GM12892 (cell line): ENCODE measurements at regions not wholly inside any gene's neighbourhood (a gene's known extent, or its start where the extent isn't known, plus 50 kb on each side); places are given as distances from the start of the nearest gene placed in this dataset.

Experiments used
- POLR2A ChIP-seq: IDR thresholded peaks from 2 replicates; pipeline ENCODE4 v1.6.1; 2011; ENCODE audit warnings: low read depth, low read length, control low read depth
- TAF1 ChIP-seq: IDR thresholded peaks from 2 replicates; pipeline ENCODE4 v1.6.1; 2011; ENCODE audit warnings: low read depth, mild to moderate bottlenecking, control low read depth, low read length, borderline replicate concordance

GRCh38 chr2:118689033-118689432 is 158.4 kb downstream of the EN1 start:
- no peak for TF ChIP-seq TAF1
- TF ChIP-seq POLR2A = no peak
